ENCODE measurements at regions not wholly inside any gene's neighbourhood (a gene's known extent, or its start where the extent isn't known, plus 50 kb on each side); places are given as distances from the start of the nearest gene placed in this dataset.

DNA sequence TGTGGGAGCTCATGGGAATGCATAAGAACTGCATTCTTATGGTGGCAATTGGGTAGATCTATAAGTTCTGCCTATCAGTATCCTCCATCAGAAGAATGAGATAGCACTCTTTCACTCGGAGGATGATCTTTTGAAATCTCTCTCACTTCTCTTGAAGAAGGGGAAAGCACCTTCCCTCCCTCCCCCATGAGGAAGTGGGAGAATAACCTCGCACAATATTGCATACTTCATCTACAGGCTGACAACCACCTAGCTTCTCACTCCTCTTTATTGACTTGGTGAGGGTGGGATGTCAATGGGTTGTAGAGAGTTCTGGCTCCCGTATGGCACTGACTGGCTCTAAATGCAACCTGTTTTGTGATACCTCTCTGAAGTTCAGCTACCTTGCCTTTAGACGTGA, 146.7 kb upstream of the SPOCK3 start:
- no peak overlapping the region for H3K4me3 ChIP-seq (ENCODE audit: low read depth, low read length)
- in situ Hi-C loops (cut with HindIII; ENCODE audit: low sequenced_read_pairs): no loop called here
- TF ChIP-seq, protein P1, sequence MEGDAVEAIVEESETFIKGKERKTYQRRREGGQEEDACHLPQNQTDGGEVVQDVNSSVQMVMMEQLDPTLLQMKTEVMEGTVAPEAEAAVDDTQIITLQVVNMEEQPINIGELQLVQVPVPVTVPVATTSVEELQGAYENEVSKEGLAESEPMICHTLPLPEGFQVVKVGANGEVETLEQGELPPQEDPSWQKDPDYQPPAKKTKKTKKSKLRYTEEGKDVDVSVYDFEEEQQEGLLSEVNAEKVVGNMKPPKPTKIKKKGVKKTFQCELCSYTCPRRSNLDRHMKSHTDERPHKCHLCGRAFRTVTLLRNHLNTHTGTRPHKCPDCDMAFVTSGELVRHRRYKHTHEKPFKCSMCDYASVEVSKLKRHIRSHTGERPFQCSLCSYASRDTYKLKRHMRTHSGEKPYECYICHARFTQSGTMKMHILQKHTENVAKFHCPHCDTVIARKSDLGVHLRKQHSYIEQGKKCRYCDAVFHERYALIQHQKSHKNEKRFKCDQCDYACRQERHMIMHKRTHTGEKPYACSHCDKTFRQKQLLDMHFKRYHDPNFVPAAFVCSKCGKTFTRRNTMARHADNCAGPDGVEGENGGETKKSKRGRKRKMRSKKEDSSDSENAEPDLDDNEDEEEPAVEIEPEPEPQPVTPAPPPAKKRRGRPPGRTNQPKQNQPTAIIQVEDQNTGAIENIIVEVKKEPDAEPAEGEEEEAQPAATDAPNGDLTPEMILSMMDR (IDR thresholded peaks at IDR 0.05; ENCODE audit: low read depth, low read length, missing control alignments): no peak
- DNase-seq (ENCODE audit: low read depth): no peak

DNA sequence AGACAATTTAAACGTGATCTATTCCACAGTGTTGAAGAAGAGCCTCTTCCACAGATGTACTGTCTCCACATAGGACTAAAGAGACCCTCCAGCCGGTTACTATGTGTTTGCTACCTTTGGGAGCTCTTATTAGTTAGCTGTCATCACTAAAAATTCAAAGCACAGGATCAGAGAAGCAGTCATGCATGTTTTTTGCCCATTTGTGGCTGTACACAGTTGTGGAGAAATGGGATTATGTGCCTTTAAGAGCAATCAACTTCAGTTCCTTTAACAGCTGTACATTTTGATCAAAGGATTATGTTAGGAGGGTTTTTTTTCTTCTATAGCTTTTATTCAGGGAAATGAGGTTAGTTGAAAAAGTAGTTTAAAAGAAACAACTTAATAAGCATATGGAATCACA, 149.0 kb upstream of the SPOCK3 start:
- TF ChIP-seq, protein P1 (IDR thresholded peaks at IDR 0.05; ENCODE audit: low read depth, low read length, missing control alignments): no peak
- in situ Hi-C loops (cut with HindIII; ENCODE audit: low sequenced_read_pairs): no loop called here
- DNase-seq (ENCODE audit: low read depth): no peak
- H3K4me3 ChIP-seq (ENCODE audit: low read depth, low read length): no peak overlapping the region

DNA sequence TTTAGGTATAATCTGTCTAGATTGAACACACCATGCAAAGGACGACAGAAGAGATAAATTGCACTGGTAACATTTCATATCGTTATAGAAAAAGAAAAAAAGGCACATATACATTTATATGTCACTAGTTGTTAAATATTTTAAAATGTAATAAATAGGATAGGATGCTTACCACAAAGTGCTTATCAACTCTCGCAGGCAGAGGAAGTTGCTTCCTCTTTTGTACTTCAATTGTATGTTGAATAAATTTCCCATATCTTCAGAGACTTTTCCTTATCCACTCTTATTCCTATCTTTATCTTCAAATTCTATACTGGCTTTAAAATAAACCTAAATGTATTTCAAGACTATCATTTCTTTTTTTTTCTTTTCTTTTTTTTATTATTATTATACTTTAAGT, 163.3 kb upstream of the SPOCK3 start:
- in situ Hi-C loops (cut with HindIII; ENCODE audit: low sequenced_read_pairs): no loop called here
- no peak overlapping the region for H3K4me3 ChIP-seq (ENCODE audit: low read depth, low read length)
- TF ChIP-seq, protein P1 (IDR thresholded peaks at IDR 0.05; ENCODE audit: low read depth, low read length, missing control alignments): no peak
- DNase-seq (ENCODE audit: low read depth): no peak

DNA sequence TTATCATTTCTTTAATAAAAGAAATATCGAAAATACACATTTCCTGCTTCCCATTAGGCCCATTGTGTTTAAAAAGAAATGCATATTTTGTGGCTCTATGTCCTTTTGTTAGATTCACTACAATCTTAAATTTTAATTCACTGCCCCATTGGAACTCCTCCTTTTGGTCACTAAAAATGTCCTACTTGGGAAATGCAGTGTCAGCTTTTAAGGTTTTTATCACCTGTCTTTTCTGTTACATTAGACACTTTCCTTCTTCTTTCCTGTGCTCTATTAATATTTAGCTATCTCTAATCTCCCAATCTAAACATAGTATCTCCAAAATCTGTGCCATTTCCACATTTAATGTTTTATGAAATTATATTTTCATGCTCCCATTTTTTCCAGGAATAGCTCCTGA, 164.9 kb upstream of the SPOCK3 start:
- no peak for DNase-seq (ENCODE audit: low read depth)
- in situ Hi-C loops (cut with HindIII; ENCODE audit: low sequenced_read_pairs): no loop called here
- TF ChIP-seq, protein P1 (IDR thresholded peaks at IDR 0.05; ENCODE audit: low read depth, low read length, missing control alignments): no peak
- H3K4me3 ChIP-seq (ENCODE audit: low read depth, low read length): no peak overlapping the region

DNA sequence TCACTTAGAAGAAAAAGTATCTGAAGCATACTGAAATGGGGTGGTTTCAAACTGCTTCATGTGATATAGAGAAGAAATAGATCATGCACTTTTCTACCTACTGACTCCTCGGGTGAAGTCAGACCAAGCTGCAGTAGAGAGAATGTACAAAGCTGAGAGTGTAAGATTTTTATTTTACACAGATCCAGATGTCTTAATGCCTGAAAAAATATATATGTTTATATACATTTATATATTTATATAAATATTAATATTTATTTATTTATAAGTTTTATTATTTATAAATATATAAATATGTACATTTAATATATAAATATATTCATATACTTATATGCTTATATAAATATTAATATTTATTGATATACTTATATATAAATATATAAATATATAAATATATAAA, 171.9 kb upstream of the SPOCK3 start:
- in situ Hi-C loops (cut with HindIII; ENCODE audit: low sequenced_read_pairs): no loop called here
- DNase-seq (ENCODE audit: low read depth): no peak
- TF ChIP-seq, protein P1 (IDR thresholded peaks at IDR 0.05; ENCODE audit: low read depth, low read length, missing control alignments): no peak
- H3K4me3 ChIP-seq (ENCODE audit: low read depth, low read length): no peak overlapping the region

DNA sequence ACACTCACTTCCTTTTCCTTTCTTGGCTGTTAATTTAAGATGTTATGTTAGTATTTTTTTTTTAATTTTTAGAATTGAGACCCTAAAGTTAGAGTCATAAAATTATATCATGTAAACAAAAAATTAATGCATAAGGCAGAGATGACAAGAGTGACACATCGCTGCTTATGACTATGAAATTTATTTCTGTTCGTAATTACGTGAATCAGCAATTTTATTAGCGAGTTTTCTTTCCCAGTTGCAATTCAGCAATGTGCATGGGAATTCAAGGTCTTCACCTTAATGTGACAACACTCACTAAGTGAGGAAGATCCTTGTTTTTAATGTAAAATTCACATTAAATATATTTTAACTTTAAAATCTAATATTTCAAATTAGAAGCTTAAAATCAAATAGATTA, 181.2 kb upstream of the SPOCK3 start:
- no peak overlapping the region for H3K4me3 ChIP-seq (ENCODE audit: low read depth, low read length)
- no peak for DNase-seq (ENCODE audit: low read depth)
- TF ChIP-seq, protein P1 (IDR thresholded peaks at IDR 0.05; ENCODE audit: low read depth, low read length, missing control alignments): no peak
- in situ Hi-C loops (cut with HindIII; ENCODE audit: low sequenced_read_pairs): no loop called here

Data from astrocyte of the cerebellum (primary cell).